Heart right ventricle (tissue), 16 donors: ENCODE measurements at regions not wholly inside any gene's neighbourhood (a gene's known extent, or its start where the extent isn't known, plus 50 kb on each side); places are given as distances from the start of the nearest gene placed in this dataset.
A peak's percentile ranks its signal among the peaks of the same experiment; 100 is the strongest.

Experiments used
- ATAC-seq, 8 donors: fragments of 200-7000 bp; cut with Tn5 transposase; one replicate each; pipeline ENCODE4 v1.9.1; 2020; ENCODE audit warnings: mild to moderate bottlenecking in 8 of 8, moderate library complexity in 8 of 8, moderate number of reproducible peaks in 1 of 8
- DNase-seq, 2 donors: peaks; one replicate each; pipeline ENCODE4 v3.0.0-alpha.2; 2020
- H3K27ac ChIP-seq, 10 donors: fragments of 200-600 bp; sonication (generic) in 2 of 10; one replicate each; pipeline versions ENCODE4 v1.5.0 to v1.8.0; 2020 to 2022; ENCODE audit warnings: mild to moderate bottlenecking in 3 of 10
- H3K27me3 ChIP-seq, 7 donors: fragments of 200-600 bp; one replicate each; pipeline ENCODE4 v1.8.0; 2021 to 2022; ENCODE audit warnings: mild to moderate bottlenecking in 2 of 7
- H3K36me3 ChIP-seq, 9 donors: fragments of 200-600 bp; sonication (generic) in 1 of 9; one replicate each; pipeline versions ENCODE4 v1.5.0 to v1.8.0; 2020 to 2022; ENCODE audit warnings: mild to moderate bottlenecking in 2 of 9
- H3K4me1 ChIP-seq, 9 donors: fragments of 200-600 bp; sonication (generic) in 1 of 9; one replicate each; pipeline versions ENCODE4 v1.5.0 to v1.8.0; 2020 to 2022; ENCODE audit warnings: mild to moderate bottlenecking in 4 of 9
- H3K4me3 ChIP-seq, 10 donors: fragments of 200-600 bp; sonication (generic) in 2 of 10; one replicate each; pipeline versions ENCODE4 v1.5.0 to v1.8.0; 2020 to 2022; ENCODE audit warnings: mild to moderate bottlenecking in 7 of 10, moderate library complexity in 2 of 10
- H3K9me3 ChIP-seq, 11 donors: fragments of 200-600 bp in 10 of 11; sonication (generic) in 2 of 11; one replicate each; pipeline versions ENCODE4 v1.5.0 to v1.8.0; 2013 to 2022; ENCODE audit warnings: mild to moderate bottlenecking in 2 of 11, control low read depth in 1 of 11, moderate library complexity in 1 of 11
- CTCF ChIP-seq, 9 donors: fragments of 200-600 bp; sonication (generic) in 2 of 9; IDR thresholded peaks; one replicate each; pipeline versions ENCODE4 v1.5.0 to v1.8.0; 2021 to 2022; ENCODE audit warnings: antibody characterized with exemption in 9 of 9, mild to moderate bottlenecking in 5 of 9, moderate library complexity in 1 of 9
- WGBS, 2 donors: extraction: QIAGEN DNeasy Blood & Tissue Kit; methylation state at CpG; one replicate each; pipeline ENCODE4 v1.1.7; 2013; ENCODE audit warnings: inconsistent platforms in 1 of 2; 5-methylcytosine and 5-hydroxymethylcytosine counted together
- intact Hi-C, 10 donors: fragments of 100-400 bp; cut with DNase I; formaldehyde crosslinking; loops; one replicate each; pipeline versions ENCODE4 v1.11.1 to v1.14.2; 2022
- donor health status: Arrhythmogenic right ventricular cardiomyopathy.
- donor health status: ischemic (EF 13 %, LVEDD 7.1; RV severe dilation, severe dysfunction).
- donor health status: healthy with polysubstance abuse.
- donor health status: DM: no; HTN: yes; CAD: no.
- donor health status: DM: no; HTN: no; CAD: no.
- donor health status: ischemic (EF 25% LVEDD 6.9; RV normal size, moderate dysfunction).
- donor health status: ischemic (EF 25% LVEDD 5.7; RV mildly dilated, moderate dysfunction).
- donor health status: healthy.
- donor health status: DM: yes; HTN: yes; CAD: no.
- donor health status: Ischemic cardiomyopathy.
- donor health status: ischemic (EF 35%, LVEDD 5.7; RV mildly dilated, moderate dysfunction).
- donor health status: nonischemic (EF 11% LVEDD 7.7; RV severe dilation, severe dysfunction).
- donor health status: DM: yes; HTN: yes; CAD: no.
- donor health status: PGD.
- donor health status: ischemic (EF 29% LVEDD 5.4; RV normal size, mild dysfunction).
- donor health status: nonischemic (EF 23%, LVEDD 6.1; RV moderate dilation, normal function).

- Histone ChIP-seq H3K4me1 (peaks cover 0 to 8% (median 0%) of the 10 kb centered on the region in 9 donors), H3K27me3 (no peaks in the 10 kb centered on the region), H3K4me3 (no peak overlapping the region), H3K9me3 (no peaks in the 10 kb centered on the region), H3K27ac (no peak overlapping the region), H3K36me3 (no peaks in the 10 kb centered on the region)
- ATAC-seq (no peak), DNase-seq (no peak)
- TF ChIP-seq CTCF (IDR thresholded peaks at IDR 0.05): no peak
- intact Hi-C loops: no loop called here
- 72 to 75% methylated on average over 7 of the region's 7 CpGs for WGBS, 2 donors
These were observed 79.3 kb upstream of the TNS3 start for GRCh38 chr7:47661051-47661714.

GRCh38 chr7:47659664-47660462 lies 78.0 kb upstream of the TNS3 start:
- Histone ChIP-seq H3K4me1 (peaks cover 0 to 10% (median 0%) of the 10 kb centered on the region in 9 donors), H3K27me3 (no peaks in the 10 kb centered on the region), H3K4me3 (no peak overlapping the region), H3K9me3 (no peaks in the 10 kb centered on the region), H3K36me3 (no peaks in the 10 kb centered on the region), H3K27ac (no peak overlapping the region)
- no peak for DNase-seq
- ATAC-seq: peak in 3 of 8 donors; percentile 10 to 50 (median 21)
- no peak for TF ChIP-seq CTCF (IDR thresholded peaks at IDR 0.05)
- intact Hi-C loops: no loop called here
- 96 to 98% methylated on average over 12 of the region's 12 CpGs for whole genome bisulfite sequencing, 2 donors

GRCh38 chr7:47658886-47659635 lies 77.2 kb upstream of the TNS3 start:
- no peaks in the 10 kb centered on the region for H3K9me3 ChIP-seq
- H3K4me3 ChIP-seq: no peak overlapping the region
- no peak for TF ChIP-seq CTCF (IDR thresholded peaks at IDR 0.05)
- ATAC-seq (no peak), DNase-seq (no peak)
- H3K4me1 ChIP-seq: peaks cover 0 to 14% (median 1%) of the 10 kb centered on the region in 9 donors
- no peaks in the 10 kb centered on the region for H3K27me3 ChIP-seq
- WGBS, 2 donors: 93 to 96% methylated on average over 8 of the region's 8 CpGs
- intact Hi-C loops: no loop called here
- H3K36me3 ChIP-seq: no peaks in the 10 kb centered on the region
- H3K27ac ChIP-seq: no peak overlapping the region

GRCh38 chr7:47657126-47657525 lies 75.2 kb upstream of the TNS3 start:
- Histone ChIP-seq H3K4me1 (peaks cover 0 to 17% (median 4%) of the 10 kb centered on the region in 9 donors), H3K27me3 (no peaks in the 10 kb centered on the region), H3K9me3 (no peaks in the 10 kb centered on the region), H3K4me3 (no peak overlapping the region), H3K36me3 (no peaks in the 10 kb centered on the region), H3K27ac (no peak overlapping the region)
- intact Hi-C loops: no loop called here
- no peak for ATAC-seq
- no peak for DNase-seq
- no peak for TF ChIP-seq CTCF (IDR thresholded peaks at IDR 0.05)
- WGBS, 2 donors: 97% methylated on average over 8 of the region's 8 CpGs
